Body of pancreas (tissue), 4 donors: ENCODE measurements at regions not wholly inside any gene's neighbourhood (a gene's known extent, or its start where the extent isn't known, plus 50 kb on each side); places are given as distances from the start of the nearest gene placed in this dataset.

Source experiments
- ATAC-seq: fragments of 150-250 bp; one replicate; pipeline ENCODE4 v1.9.1; 2016
- DNase-seq, 4 donors: peaks; one replicate each; pipeline ENCODE4 v3.0.0-alpha.2; 2019
- H3K27ac ChIP-seq, 4 donors: fragments of 200-600 bp; sonication (generic); 1 replicate in 3 of 4; 2 replicates in 1 of 4; pipeline versions ENCODE4 v1.5.1 to v1.6.1; 2016 to 2019; ENCODE audit warnings: mild to moderate bottlenecking in 1 of 4, mixed read lengths in 1 of 4, moderate library complexity in 1 of 4
- H3K27me3 ChIP-seq, 2 donors: fragments of 200-600 bp; sonication (generic); one replicate each; pipeline ENCODE4 v1.6.0; 2016; ENCODE audit warnings: mild to moderate bottlenecking in 1 of 2
- H3K36me3 ChIP-seq, 2 donors: fragments of 200-600 bp; sonication (generic); replicated peaks in 1 of 2; 2 replicates each; pipeline ENCODE4 v1.5.1; 2016; ENCODE audit warnings: low read depth in 2 of 2; ENCODE audit not compliant: insufficient read depth in 1 of 2
- H3K4me1 ChIP-seq: fragments of 200-600 bp; sonication (generic); one replicate; pipeline ENCODE4 v1.6.0; 2016
- H3K4me3 ChIP-seq, 2 donors: fragments of 200-600 bp; sonication (generic); 1 replicate in 1 of 2; 2 replicates in 1 of 2; pipeline ENCODE4 v1.5.1; 2016 to 2019
- H3K9me3 ChIP-seq, 3 donors: fragments of 200-600 bp; sonication (generic); 1 replicate in 2 of 3; 2 replicates in 1 of 3; pipeline ENCODE4 v1.5.1; 2016
- CTCF ChIP-seq, 7 experiments: fragments of 450-650 bp in 4 of 7; fragments of 200-600 bp in 3 of 7; sonication (generic) in 3 of 7; IDR thresholded peaks; one replicate each; pipeline ENCODE4 v1.5.1; 2016 to 2019; ENCODE audit warnings: antibody characterized with exemption in 7 of 7
- POLR2A ChIP-seq, 3 donors: fragments of 450-650 bp; IDR thresholded peaks; one replicate each; pipeline ENCODE4 v1.6.1; 2016; ENCODE audit warnings: antibody characterized with exemption in 3 of 3, mild to moderate bottlenecking in 2 of 3
- WGBS, 2 donors: methylation state at CpG; one replicate each; pipeline ENCODE4 v1.1.5; 2017; 5-methylcytosine and 5-hydroxymethylcytosine counted together
- intact Hi-C: fragments of 100-400 bp; cut with DNase I; formaldehyde crosslinking; loops from one replicate; pipeline ENCODE4 v1.15.1; 2023

- H3K27me3 ChIP-seq, result no peaks in the 10 kb centered on the region
- no peak overlapping the region for H3K27ac ChIP-seq
- DNase-seq (no peak), ATAC-seq (no peak)
- H3K36me3 ChIP-seq, result no peaks in the 10 kb centered on the region
- H3K4me1 ChIP-seq, result no peaks in the 10 kb centered on the region
- intact Hi-C loops, result no loop called here
- no peak overlapping the region for H3K4me3 ChIP-seq
- TF ChIP-seq CTCF (IDR thresholded peaks at IDR 0.05) (no peak), POLR2A (IDR thresholded peaks at IDR 0.05) (no peak)
- 89 to 97% methylated on average over 1 of the region's 1 CpG for WGBS, 2 donors
- no peaks in the 10 kb centered on the region for H3K9me3 ChIP-seq
Observed at GRCh38 chr6:146893690-146894089, 294.9 kb downstream of the ADGB start.

- H3K27me3 ChIP-seq, result no peaks in the 10 kb centered on the region
- no peak overlapping the region for H3K27ac ChIP-seq
- H3K9me3 ChIP-seq, result no peaks in the 10 kb centered on the region
- 88 to 95% methylated on average over 1 of the region's 1 CpG for WGBS, 2 donors
- ATAC-seq (no peak), DNase-seq (no peak)
- H3K36me3 ChIP-seq, result no peaks in the 10 kb centered on the region
- H3K4me3 ChIP-seq, result no peak overlapping the region
- no peaks in the 10 kb centered on the region for H3K4me1 ChIP-seq
- intact Hi-C loops, result no loop called here
- TF ChIP-seq POLR2A (IDR thresholded peaks at IDR 0.05), result no peak
- no peak for TF ChIP-seq CTCF (IDR thresholded peaks at IDR 0.05)
Observed at GRCh38 chr6:146894624-146895023, 295.9 kb downstream of the ADGB start.

- WGBS, 2 donors, result 78 to 83% methylated on average over 9 of the region's 9 CpGs
- H3K9me3 ChIP-seq, result no peaks in the 10 kb centered on the region
- intact Hi-C loops, result no loop called here
- TF ChIP-seq CTCF (IDR thresholded peaks at IDR 0.05) (no peak), POLR2A (IDR thresholded peaks at IDR 0.05) (no peak)
- no peaks in the 10 kb centered on the region for H3K27me3 ChIP-seq
- H3K4me1 ChIP-seq, result no peaks in the 10 kb centered on the region
- H3K27ac ChIP-seq, result no peak overlapping the region
- H3K4me3 ChIP-seq, result no peak overlapping the region
- no peaks in the 10 kb centered on the region for H3K36me3 ChIP-seq
- ATAC-seq (no peak), DNase-seq (no peak)
Observed at GRCh38 chr6:146895101-146895771, 296.5 kb downstream of the ADGB start.

- WGBS, 2 donors, result 54 to 75% methylated on average over 3 of the region's 3 CpGs
- intact Hi-C loops, result no loop called here
- Histone ChIP-seq H3K4me3 (no peak overlapping the region), H3K4me1 (no peaks in the 10 kb centered on the region), H3K27ac (no peak overlapping the region), H3K27me3 (no peaks in the 10 kb centered on the region), H3K9me3 (no peaks in the 10 kb centered on the region), H3K36me3 (no peaks in the 10 kb centered on the region)
- TF ChIP-seq POLR2A (IDR thresholded peaks at IDR 0.05) (no peak), CTCF (IDR thresholded peaks at IDR 0.05) (no peak)
- no peak for DNase-seq
- no peak for ATAC-seq
Observed at GRCh38 chr6:146895772-146896061, 296.9 kb downstream of the ADGB start.

GRCh38 chr6:146896062-146896813 is 297.5 kb downstream of the ADGB start:
- Histone ChIP-seq H3K4me1 (no peaks in the 10 kb centered on the region), H3K36me3 (no peaks in the 10 kb centered on the region), H3K27ac (no peak overlapping the region), H3K4me3 (no peak overlapping the region), H3K9me3 (no peaks in the 10 kb centered on the region), H3K27me3 (no peaks in the 10 kb centered on the region)
- DNase-seq (no peak), ATAC-seq (no peak)
- intact Hi-C loops, result no loop called here
- TF ChIP-seq CTCF (IDR thresholded peaks at IDR 0.05) (no peak), POLR2A (IDR thresholded peaks at IDR 0.05) (no peak)
- WGBS, 2 donors, result 80 to 82% methylated on average over 8 of the region's 8 CpGs
